ENCODE measurements at regions not wholly inside any gene's neighbourhood (a gene's known extent, or its start where the extent isn't known, plus 50 kb on each side); places are given as distances from the start of the nearest gene placed in this dataset.

DNA sequence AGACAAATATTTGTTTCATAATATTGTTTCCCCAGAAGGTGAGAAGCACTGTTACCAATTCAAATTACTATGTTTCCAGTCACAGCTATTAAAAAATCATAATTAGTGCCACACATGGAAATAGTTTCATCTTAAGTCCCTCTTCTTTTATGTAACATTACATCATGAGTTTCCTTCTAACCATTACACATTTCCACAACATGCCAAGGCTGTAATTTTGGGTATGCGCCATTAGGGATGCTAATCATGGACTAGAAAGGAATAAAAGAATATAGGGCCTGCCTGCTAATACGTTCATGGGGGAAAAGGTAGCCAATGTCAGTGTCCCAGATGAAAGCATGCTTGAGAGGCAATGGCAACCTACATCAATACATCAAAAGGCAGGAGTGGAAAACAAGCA, 142.5 kb upstream of the LPAR1 start:
- DNase-seq (ENCODE audit: low spot score in 2 of 2): no peak
- TF ChIP-seq, protein P1, sequence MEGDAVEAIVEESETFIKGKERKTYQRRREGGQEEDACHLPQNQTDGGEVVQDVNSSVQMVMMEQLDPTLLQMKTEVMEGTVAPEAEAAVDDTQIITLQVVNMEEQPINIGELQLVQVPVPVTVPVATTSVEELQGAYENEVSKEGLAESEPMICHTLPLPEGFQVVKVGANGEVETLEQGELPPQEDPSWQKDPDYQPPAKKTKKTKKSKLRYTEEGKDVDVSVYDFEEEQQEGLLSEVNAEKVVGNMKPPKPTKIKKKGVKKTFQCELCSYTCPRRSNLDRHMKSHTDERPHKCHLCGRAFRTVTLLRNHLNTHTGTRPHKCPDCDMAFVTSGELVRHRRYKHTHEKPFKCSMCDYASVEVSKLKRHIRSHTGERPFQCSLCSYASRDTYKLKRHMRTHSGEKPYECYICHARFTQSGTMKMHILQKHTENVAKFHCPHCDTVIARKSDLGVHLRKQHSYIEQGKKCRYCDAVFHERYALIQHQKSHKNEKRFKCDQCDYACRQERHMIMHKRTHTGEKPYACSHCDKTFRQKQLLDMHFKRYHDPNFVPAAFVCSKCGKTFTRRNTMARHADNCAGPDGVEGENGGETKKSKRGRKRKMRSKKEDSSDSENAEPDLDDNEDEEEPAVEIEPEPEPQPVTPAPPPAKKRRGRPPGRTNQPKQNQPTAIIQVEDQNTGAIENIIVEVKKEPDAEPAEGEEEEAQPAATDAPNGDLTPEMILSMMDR (IDR thresholded peaks at IDR 0.05): no peak
- TF ChIP-seq EP300 (IDR thresholded peaks at IDR 0.05) (no peak), POLR2A (IDR thresholded peaks at IDR 0.05) (no peak), POLR2AphosphoS5 (IDR thresholded peaks at IDR 0.05) (no peak)
- Histone ChIP-seq H3K4me3 (no peak overlapping the region), H3K27me3 (no peaks in the 10 kb centered on the region), H3K27ac (no peak overlapping the region), H3K9me3 (no peaks in the 10 kb centered on the region), H3K4me1 (peaks cover 8% of the 10 kb centered on the region), H3K36me3 (no peaks in the 10 kb centered on the region)
- WGBS: 66% methylated on average over 2 of the region's 2 CpGs

DNA sequence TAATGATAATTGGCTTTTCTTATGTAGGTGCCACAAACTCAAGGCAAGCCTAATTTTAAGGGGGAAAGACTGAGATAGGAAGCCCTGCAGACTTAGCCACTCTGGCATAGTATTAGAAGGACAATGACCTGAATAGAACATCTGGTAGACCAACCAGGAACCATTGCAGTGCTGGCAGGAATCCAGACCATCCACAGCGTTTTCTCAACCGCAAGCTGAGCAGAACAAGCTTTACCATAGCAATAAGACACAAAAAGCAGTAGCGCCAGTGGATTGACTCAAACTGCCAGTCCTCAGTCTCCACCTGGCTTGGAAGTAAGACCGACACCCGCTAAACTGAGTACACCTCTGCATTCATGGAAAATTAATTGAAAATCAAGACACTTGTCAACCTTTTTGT, 141.3 kb upstream of the LPAR1 start:
- Histone ChIP-seq H3K27me3 (no peaks in the 10 kb centered on the region), H3K36me3 (no peaks in the 10 kb centered on the region), H3K9me3 (no peaks in the 10 kb centered on the region), H3K27ac (no peak overlapping the region), H3K4me1 (peaks cover 8% of the 10 kb centered on the region), H3K4me3 (no peak overlapping the region)
- no peak for TF ChIP-seq POLR2AphosphoS5 (IDR thresholded peaks at IDR 0.05)
- WGBS: 64% methylated on average over 5 of the region's 5 CpGs
- no peak for DNase-seq (ENCODE audit: low spot score in 2 of 2)

DNA sequence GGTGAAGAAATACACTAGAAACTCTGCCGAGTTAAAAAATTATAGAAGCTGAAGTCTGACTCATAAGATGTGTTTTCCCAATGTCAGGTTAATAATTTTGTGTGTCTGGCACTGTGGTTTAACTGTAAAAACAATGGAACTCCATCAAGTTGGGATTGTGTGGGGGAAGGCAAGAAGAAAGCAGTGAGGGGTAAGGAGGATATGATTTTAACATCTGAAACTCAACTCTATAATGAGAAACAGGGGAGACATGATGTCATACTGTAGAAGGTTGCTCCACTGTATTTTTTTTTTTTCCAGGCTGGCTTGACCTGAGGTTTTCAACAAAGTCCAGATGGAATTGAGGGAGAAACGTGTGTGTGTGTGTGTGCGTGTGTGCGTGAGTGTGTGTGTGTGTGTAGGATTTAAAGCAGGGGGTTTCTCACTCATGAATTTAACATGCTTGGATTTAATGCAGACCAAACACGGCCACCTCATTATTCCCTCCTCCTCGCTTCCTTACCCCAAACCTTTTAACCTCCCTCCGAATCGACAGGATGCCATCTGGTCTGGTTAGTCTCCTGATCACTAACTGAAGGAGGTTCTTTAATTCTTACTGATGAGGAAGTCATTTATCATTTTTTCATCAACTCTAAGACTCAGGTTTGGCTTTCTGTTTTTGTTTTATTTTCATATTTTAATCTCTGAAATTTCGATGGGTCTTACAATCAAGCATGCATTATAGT, 140.2 kb upstream of the LPAR1 start:
- 48% methylated on average over 9 of the region's 9 CpGs for WGBS
- no peak for DNase-seq (ENCODE audit: low spot score in 2 of 2)
- H3K27me3 ChIP-seq: no peaks in the 10 kb centered on the region
- peaks cover 8% of the 10 kb centered on the region for H3K4me1 ChIP-seq
- H3K36me3 ChIP-seq: no peaks in the 10 kb centered on the region
- no peaks in the 10 kb centered on the region for H3K9me3 ChIP-seq
- H3K4me3 ChIP-seq: no peak overlapping the region
- H3K27ac ChIP-seq: no peak overlapping the region
- TF ChIP-seq POLR2A (IDR thresholded peaks at IDR 0.05) (no peak), POLR2AphosphoS5 (IDR thresholded peaks at IDR 0.05) (no peak)

DNA sequence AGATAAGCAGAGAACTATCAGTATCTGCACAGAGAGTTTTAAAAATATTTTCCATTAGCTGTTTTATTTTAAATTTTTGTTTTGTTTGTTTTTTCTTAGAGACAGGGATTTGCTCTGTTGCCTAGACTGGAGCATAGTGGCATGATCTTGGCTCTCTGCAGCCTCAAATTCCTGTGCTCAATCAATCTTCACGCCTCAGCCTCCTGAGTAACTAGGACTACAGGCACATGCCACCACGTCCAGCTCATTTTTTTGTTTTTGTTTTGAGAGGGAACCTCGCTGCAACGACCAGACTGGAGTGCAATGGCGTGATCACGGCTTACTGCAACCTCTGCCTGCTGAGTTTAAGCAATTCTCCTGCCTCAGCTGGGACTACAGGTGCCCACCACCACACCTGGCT, 138.2 kb upstream of the LPAR1 start:
- H3K9me3 ChIP-seq: no peaks in the 10 kb centered on the region
- 81% methylated on average over 6 of the region's 6 CpGs for WGBS
- H3K36me3 ChIP-seq: no peaks in the 10 kb centered on the region
- TF ChIP-seq POLR2AphosphoS5 (IDR thresholded peaks at IDR 0.05) (no peak), POLR2A (IDR thresholded peaks at IDR 0.05) (no peak), EP300 (IDR thresholded peaks at IDR 0.05) (no peak)
- TF ChIP-seq, protein P1 (IDR thresholded peaks at IDR 0.05): no peak
- no peak overlapping the region for H3K27ac ChIP-seq
- no peak overlapping the region for H3K4me3 ChIP-seq
- peaks cover 8% of the 10 kb centered on the region for H3K4me1 ChIP-seq
- no peaks in the 10 kb centered on the region for H3K27me3 ChIP-seq
- DNase-seq (ENCODE audit: low spot score in 2 of 2): no peak

DNA sequence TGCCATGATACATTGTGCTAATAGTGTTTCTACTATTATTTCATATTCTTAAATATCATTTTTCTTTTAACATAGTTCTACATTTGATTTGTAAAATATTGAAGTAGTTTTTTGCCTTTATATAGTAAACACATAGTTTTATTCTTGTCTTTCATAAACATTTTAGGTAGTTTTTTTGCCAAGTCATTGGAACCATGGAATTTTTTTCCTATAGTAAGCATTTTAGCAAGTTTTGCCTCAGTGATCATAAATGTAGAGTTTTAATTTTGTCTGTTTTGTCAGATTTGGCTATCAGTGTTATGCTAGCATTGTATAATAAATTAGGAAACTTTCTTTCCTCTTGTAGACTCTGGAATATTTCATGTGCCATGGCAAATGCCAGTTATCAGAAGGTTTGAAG, 137.1 kb upstream of the LPAR1 start:
- Histone ChIP-seq H3K27me3 (no peaks in the 10 kb centered on the region), H3K4me3 (no peak overlapping the region), H3K36me3 (no peaks in the 10 kb centered on the region), H3K4me1 (peaks cover 8% of the 10 kb centered on the region), H3K9me3 (no peaks in the 10 kb centered on the region), H3K27ac (no peak overlapping the region)
- TF ChIP-seq EP300 (IDR thresholded peaks at IDR 0.05) (no peak), POLR2A (IDR thresholded peaks at IDR 0.05) (no peak), POLR2AphosphoS5 (IDR thresholded peaks at IDR 0.05) (no peak)
- TF ChIP-seq, protein P1 (IDR thresholded peaks at IDR 0.05): no peak
- no peak for DNase-seq (ENCODE audit: low spot score in 2 of 2)

DNA sequence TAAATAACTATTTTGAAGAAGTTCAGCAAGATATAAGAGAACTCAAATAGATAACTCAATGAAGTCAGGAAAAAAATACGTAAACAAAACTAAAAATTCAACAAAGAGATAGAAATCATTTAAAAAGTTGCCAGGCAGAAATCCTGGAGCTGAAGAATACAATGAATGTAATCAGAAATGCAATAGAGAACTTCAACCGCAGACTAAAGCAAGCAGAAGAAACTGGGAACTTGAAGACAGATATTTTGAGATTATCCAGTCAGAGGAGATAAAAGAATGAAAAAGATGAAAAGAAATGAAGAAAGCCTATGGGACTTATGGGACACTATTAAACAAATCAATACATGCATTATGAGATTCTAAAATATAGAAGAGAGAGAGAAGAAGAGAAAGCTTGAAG, 129.1 kb upstream of the LPAR1 start:
- Histone ChIP-seq H3K4me3 (no peak overlapping the region), H3K9me3 (no peaks in the 10 kb centered on the region), H3K27me3 (no peaks in the 10 kb centered on the region), H3K36me3 (no peaks in the 10 kb centered on the region), H3K27ac (no peak overlapping the region), H3K4me1 (peaks cover 3% of the 10 kb centered on the region)
- no peak for TF ChIP-seq POLR2A (IDR thresholded peaks at IDR 0.05)
- TF ChIP-seq POLR2AphosphoS5 (IDR thresholded peaks at IDR 0.05): no peak
- TF ChIP-seq, protein P1 (IDR thresholded peaks at IDR 0.05): no peak
- no peak for TF ChIP-seq EP300 (IDR thresholded peaks at IDR 0.05)
- no peak for DNase-seq (ENCODE audit: low spot score in 2 of 2)
- WGBS: 95% methylated on average over 2 of the region's 2 CpGs

Measured in suprapubic skin (tissue), 4 donors.